H9 (cell line): ENCODE measurements at regions not wholly inside any gene's neighbourhood (a gene's known extent, or its start where the extent isn't known, plus 50 kb on each side); places are given as distances from the start of the nearest gene placed in this dataset.

Source experiments
- DNase-seq: peaks from one replicate; pipeline ENCODE4 v3.0.0-alpha.2; 2017
- H2AFZ ChIP-seq: one replicate; pipeline ENCODE4 v1.6.1; 2013; ENCODE audit warnings: mild to moderate bottlenecking, low read length, control low read depth, moderate library complexity
- H2AK5ac ChIP-seq: 2 replicates; pipeline ENCODE4 v1.6.1; 2013; ENCODE audit warnings: low read length, control low read depth, mixed read lengths; ENCODE audit not compliant: insufficient read length
- H2BK120ac ChIP-seq: one replicate; pipeline ENCODE4 v1.6.1; 2013; ENCODE audit warnings: low read depth, mild to moderate bottlenecking, low read length, control low read depth, inconsistent platforms; ENCODE audit not compliant: poor library complexity, severe bottlenecking
- H2BK12ac ChIP-seq: 2 replicates; pipeline ENCODE4 v1.6.1; 2013; ENCODE audit warnings: low read length, control low read depth, mixed read lengths, low read depth; ENCODE audit not compliant: insufficient read length
- H2BK15ac ChIP-seq: 2 replicates; pipeline ENCODE4 v1.6.1; 2013; ENCODE audit warnings: low read depth, low read length, control low read depth
- H2BK20ac ChIP-seq: one replicate; pipeline ENCODE4 v1.6.1; 2013; ENCODE audit warnings: low read depth, mild to moderate bottlenecking, low read length, control low read depth, inconsistent platforms; ENCODE audit not compliant: poor library complexity, severe bottlenecking
- H2BK5ac ChIP-seq: 2 replicates; pipeline ENCODE4 v1.6.1; 2013; ENCODE audit warnings: low read length, control low read depth, mixed read lengths; ENCODE audit not compliant: insufficient read length
- H3K14ac ChIP-seq: 2 replicates; pipeline ENCODE4 v1.6.1; 2013; ENCODE audit warnings: low read length, control low read depth; ENCODE audit not compliant: insufficient read depth
- H3K18ac ChIP-seq: 2 replicates; pipeline ENCODE4 v1.6.1; 2013; ENCODE audit warnings: low read depth, mild to moderate bottlenecking, mixed read lengths, low read length, control low read depth; ENCODE audit not compliant: insufficient read length
- H3K23ac ChIP-seq: 2 replicates; pipeline ENCODE4 v1.6.1; 2013; ENCODE audit warnings: low read length, control low read depth, mixed read lengths, low read depth; ENCODE audit not compliant: insufficient read length
- H3K23me2 ChIP-seq: 2 replicates; pipeline ENCODE4 v1.6.1; 2013; ENCODE audit warnings: low read depth, mild to moderate bottlenecking, mixed read lengths, low read length, control low read depth; ENCODE audit not compliant: insufficient read length, poor library complexity, severe bottlenecking
- H3K27ac ChIP-seq: 2 replicates; pipeline ENCODE4 v1.5.1; 2013; ENCODE audit warnings: low read length, control low read depth, mixed read lengths, low read depth; ENCODE audit not compliant: insufficient read length
- H3K27me3 ChIP-seq: 2 replicates; pipeline ENCODE4 v1.6.1; 2013; ENCODE audit warnings: low read length, control low read depth, inconsistent platforms; ENCODE audit not compliant: insufficient read depth
- H3K4ac ChIP-seq: 2 replicates; pipeline ENCODE4 v1.6.1; 2013; ENCODE audit warnings: low read depth, mild to moderate bottlenecking, control low read depth, inconsistent platforms, low read length, moderate library complexity
- H3K4me1 ChIP-seq: 2 replicates; pipeline ENCODE4 v1.6.1; 2013; ENCODE audit warnings: low read length, control low read depth, inconsistent platforms; ENCODE audit not compliant: insufficient read depth
- H3K4me2 ChIP-seq: 2 replicates; pipeline ENCODE4 v1.6.1; 2013; ENCODE audit warnings: low read length, control low read depth, mixed read lengths; ENCODE audit not compliant: insufficient read length, insufficient read depth
- H3K56ac ChIP-seq: 2 replicates; pipeline ENCODE4 v1.6.1; 2013; ENCODE audit warnings: low read depth, mild to moderate bottlenecking, mixed read lengths, low read length, control low read depth; ENCODE audit not compliant: insufficient read length
- H3K79me1 ChIP-seq: 2 replicates; pipeline ENCODE4 v1.6.1; 2013; ENCODE audit warnings: low read depth, mild to moderate bottlenecking, moderate library complexity, low read length, control low read depth, inconsistent platforms; ENCODE audit not compliant: insufficient read depth, poor library complexity, severe bottlenecking
- H3K79me2 ChIP-seq: 2 replicates; pipeline ENCODE4 v1.6.1; 2013; ENCODE audit warnings: low read length, control low read depth, inconsistent platforms; ENCODE audit not compliant: insufficient read depth
- H3K9ac ChIP-seq: 2 replicates; pipeline ENCODE4 v1.6.1; 2013; ENCODE audit warnings: low read length, control low read depth, mixed read lengths; ENCODE audit not compliant: insufficient read length; ENCODE audit errors: extremely low read depth
- H3K9me3 ChIP-seq: one replicate; pipeline ENCODE4 v1.6.1; 2013; ENCODE audit warnings: low read depth, low read length, inconsistent platforms; ENCODE audit not compliant: control insufficient read depth
- H3T11ph ChIP-seq: one replicate; pipeline ENCODE4 v1.6.1; 2013; ENCODE audit warnings: mild to moderate bottlenecking, low read length, control low read depth, inconsistent platforms
- H4K20me1 ChIP-seq: one replicate; pipeline ENCODE4 v1.6.1; 2013; ENCODE audit not compliant: control insufficient read depth, insufficient read length, insufficient read depth
- H4K5ac ChIP-seq: 2 replicates; pipeline ENCODE4 v1.6.1; 2013; ENCODE audit warnings: low read depth, mild to moderate bottlenecking, mixed read lengths, low read length, control low read depth; ENCODE audit not compliant: insufficient read length
- H4K8ac ChIP-seq: replicated peaks from 2 replicates; pipeline ENCODE4 v1.6.1; 2013; ENCODE audit warnings: low read length, control low read depth, mixed read lengths, low read depth; ENCODE audit not compliant: insufficient read length
- H4K91ac ChIP-seq: 2 replicates; pipeline ENCODE4 v1.6.1; 2013; ENCODE audit warnings: low read depth, mild to moderate bottlenecking, moderate library complexity, mixed read lengths, low read length, control low read depth; ENCODE audit not compliant: insufficient read length
- H3K27ac Mint-ChIP-seq, 3 experiments: 2 replicates in 2 of 3; 3 replicates in 1 of 3; pipeline ENCODE4 v1.8.0; 2020 to 2021; ENCODE audit warnings: mixed read lengths in 3 of 3, mild to moderate bottlenecking in 1 of 3, moderate library complexity in 1 of 3
- H3K27me3 Mint-ChIP-seq: 2 replicates; pipeline ENCODE4 v1.8.0; 2021; ENCODE audit warnings: low read depth, mild to moderate bottlenecking, moderate library complexity, mixed read lengths
- H3K36me3 Mint-ChIP-seq, 3 experiments: 2 replicates in 2 of 3; 3 replicates in 1 of 3; pipeline ENCODE4 v1.8.0; 2020 to 2021; ENCODE audit warnings: low read depth in 3 of 3, mixed read lengths in 3 of 3; ENCODE audit not compliant: insufficient read depth in 1 of 3
- H3K4me1 Mint-ChIP-seq, 2 experiments: 2 replicates each; pipeline ENCODE4 v1.8.0; 2020; ENCODE audit warnings: mixed read lengths in 2 of 2
- H3K4me3 Mint-ChIP-seq, 2 experiments: 2 replicates in 1 of 2; 3 replicates in 1 of 2; pipeline ENCODE4 v1.8.0; 2020 to 2021; ENCODE audit warnings: mild to moderate bottlenecking in 2 of 2, mixed read lengths in 2 of 2, moderate library complexity in 1 of 2
- H3K9me3 Mint-ChIP-seq, 2 experiments: 2 replicates in 1 of 2; 3 replicates in 1 of 2; pipeline ENCODE4 v1.8.0; 2020; ENCODE audit warnings: mild to moderate bottlenecking in 2 of 2, mixed read lengths in 2 of 2, moderate library complexity in 1 of 2
- WGBS: extraction: QIAGEN DNeasy Blood & Tissue Kit; methylation state at CpG from one replicate; pipeline ENCODE4 v1.1.7; 2013; ENCODE audit warnings: missing lambda C conversion rate, low lambda C conversion rate, mixed read lengths; ENCODE audit not compliant: insufficient read length; ENCODE audit errors: extremely low coverage; 5-methylcytosine and 5-hydroxymethylcytosine counted together
- TF ChIP-seq, protein P1 (sequence below): fragments of 200-600 bp; sonication (generic); conservative IDR thresholded peaks from 3 replicates; pipeline ENCODE4 v1.8.0; 2021; ENCODE audit warnings: antibody characterized with exemption, mild to moderate bottlenecking

DNA sequence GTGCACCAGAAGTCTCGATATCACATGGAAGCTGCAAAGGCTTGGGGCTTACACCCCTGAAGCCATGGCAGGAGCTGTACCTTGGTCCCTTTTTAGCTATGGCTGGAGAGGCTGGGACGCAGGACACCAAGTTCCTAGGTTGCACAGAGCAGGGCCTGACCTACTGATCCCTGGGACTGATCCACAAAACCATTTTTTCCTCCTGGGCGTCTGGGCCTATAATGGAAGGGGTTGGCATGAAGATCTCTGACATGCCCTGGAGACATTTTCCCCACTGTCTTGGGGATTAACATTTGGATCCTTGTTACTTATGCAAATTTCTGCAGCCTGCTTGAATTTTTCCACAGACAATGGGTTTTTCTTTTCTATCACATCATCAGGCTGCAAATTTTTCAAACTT lies 286.7 kb upstream of the PTPRD start:
- H3K9me3 Mint-ChIP-seq, result peaks cover 32 to 34% of the 10 kb centered on the region in 2 experiments
- Histone ChIP-seq H3K4me2 (no peak overlapping the region), H4K91ac (no peak overlapping the region), H4K20me1 (no peaks in the 10 kb centered on the region), H3K9ac (no peak overlapping the region), H3K23ac (no peak overlapping the region), H3K4me1 (no peaks in the 10 kb centered on the region), H2BK20ac (no peak overlapping the region), H3K27ac (no peak overlapping the region), H4K5ac (no peak overlapping the region), H3K18ac (no peak overlapping the region), H2BK15ac (no peak overlapping the region), H3K27me3 (no peaks in the 10 kb centered on the region), H3K23me2 (no peaks in the 10 kb centered on the region), H2BK120ac (no peak overlapping the region), H3K9me3 (no peaks in the 10 kb centered on the region), H3K14ac (no peak overlapping the region), H2AK5ac (no peak overlapping the region), H3K56ac (no peak overlapping the region), H3K79me2 (no peaks in the 10 kb centered on the region), H3K4ac (no peak overlapping the region), H3K79me1 (no peaks in the 10 kb centered on the region), H2BK5ac (no peak overlapping the region), H4K8ac (no peak overlapping the region), H3T11ph (no peak overlapping the region), H2AFZ (no peak overlapping the region), H2BK12ac (no peak overlapping the region)
- no peak overlapping the region for H3K27ac Mint-ChIP-seq
- H3K36me3 Mint-ChIP-seq, result peaks cover 10 to 27% (median 19%) of the 10 kb centered on the region in 3 experiments
- no peaks in the 10 kb centered on the region for H3K27me3 Mint-ChIP-seq
- no CpG with 5 or more reads among the region's 3 CpGs for WGBS
- DNase-seq, result no peak
- TF ChIP-seq, protein P1, sequence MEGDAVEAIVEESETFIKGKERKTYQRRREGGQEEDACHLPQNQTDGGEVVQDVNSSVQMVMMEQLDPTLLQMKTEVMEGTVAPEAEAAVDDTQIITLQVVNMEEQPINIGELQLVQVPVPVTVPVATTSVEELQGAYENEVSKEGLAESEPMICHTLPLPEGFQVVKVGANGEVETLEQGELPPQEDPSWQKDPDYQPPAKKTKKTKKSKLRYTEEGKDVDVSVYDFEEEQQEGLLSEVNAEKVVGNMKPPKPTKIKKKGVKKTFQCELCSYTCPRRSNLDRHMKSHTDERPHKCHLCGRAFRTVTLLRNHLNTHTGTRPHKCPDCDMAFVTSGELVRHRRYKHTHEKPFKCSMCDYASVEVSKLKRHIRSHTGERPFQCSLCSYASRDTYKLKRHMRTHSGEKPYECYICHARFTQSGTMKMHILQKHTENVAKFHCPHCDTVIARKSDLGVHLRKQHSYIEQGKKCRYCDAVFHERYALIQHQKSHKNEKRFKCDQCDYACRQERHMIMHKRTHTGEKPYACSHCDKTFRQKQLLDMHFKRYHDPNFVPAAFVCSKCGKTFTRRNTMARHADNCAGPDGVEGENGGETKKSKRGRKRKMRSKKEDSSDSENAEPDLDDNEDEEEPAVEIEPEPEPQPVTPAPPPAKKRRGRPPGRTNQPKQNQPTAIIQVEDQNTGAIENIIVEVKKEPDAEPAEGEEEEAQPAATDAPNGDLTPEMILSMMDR, result no peak
- 0 out of 4 replicates have a peak, but pooled peaks cover 0 to 4% of the 10 kb centered on the region in 2 experiments for H3K4me1 Mint-ChIP-seq
- no peak overlapping the region for H3K4me3 Mint-ChIP-seq
